ENCODE measurements at regions not wholly inside any gene's neighbourhood (a gene's known extent, or its start where the extent isn't known, plus 50 kb on each side); places are given as distances from the start of the nearest gene placed in this dataset.

GRCh38 chr12:65660096-65660495 is 164.2 kb upstream of the HMGA2 start:
- no peaks in the 10 kb centered on the region for H3K36me3 ChIP-seq
- H3K9me3 ChIP-seq, result no peaks in the 10 kb centered on the region
- H3K4me3 ChIP-seq, result no peak overlapping the region
- H3K27me3 ChIP-seq (ENCODE audit: low read depth), result peaks cover 30% of the 10 kb centered on the region
- no peak overlapping the region for H3K27ac ChIP-seq
- DNase-seq, result no peak
- no peak for TF ChIP-seq CTCF (IDR thresholded peaks at IDR 0.05)
- intact Hi-C loops (cut with DNase I), result no loop called here
- H3K4me1 ChIP-seq, result no peaks in the 10 kb centered on the region
- ATAC-seq, result no peak

GRCh38 chr12:65660836-65661235 is 163.4 kb upstream of the HMGA2 start:
- intact Hi-C loops (cut with DNase I), result no loop called here
- Histone ChIP-seq H3K9me3 (no peaks in the 10 kb centered on the region), H3K27ac (no peak overlapping the region), H3K27me3 (ENCODE audit: low read depth) (peaks cover 30% of the 10 kb centered on the region), H3K36me3 (no peaks in the 10 kb centered on the region), H3K4me3 (no peak overlapping the region), H3K4me1 (no peaks in the 10 kb centered on the region)
- TF ChIP-seq CTCF (IDR thresholded peaks at IDR 0.05), result no peak
- no peak for DNase-seq
- no peak for ATAC-seq

GRCh38 chr12:65662590-65662989 is 161.7 kb upstream of the HMGA2 start:
- H3K27me3 ChIP-seq (ENCODE audit: low read depth), result peaks cover 30% of the 10 kb centered on the region
- H3K4me1 ChIP-seq, result no peaks in the 10 kb centered on the region
- H3K36me3 ChIP-seq, result no peaks in the 10 kb centered on the region
- H3K9me3 ChIP-seq, result no peaks in the 10 kb centered on the region
- no peak overlapping the region for H3K4me3 ChIP-seq
- no peak for TF ChIP-seq CTCF (IDR thresholded peaks at IDR 0.05)
- intact Hi-C loops (cut with DNase I), result no loop called here
- no peak for DNase-seq
- H3K27ac ChIP-seq, result no peak overlapping the region
- no peak for ATAC-seq

- intact Hi-C loops (cut with DNase I), result no loop called here
These were observed 161.2 kb upstream of the HMGA2 start for GRCh38 chr12:65663097-65663496.

GRCh38 chr12:65663648-65664047 is 160.6 kb upstream of the HMGA2 start:
- intact Hi-C loops (cut with DNase I), result no loop called here
- ATAC-seq (no peak), DNase-seq (no peak)
- no peak overlapping the region for H3K4me3 ChIP-seq
- no peak for TF ChIP-seq CTCF (IDR thresholded peaks at IDR 0.05)
- H3K27ac ChIP-seq, result no peak overlapping the region
- no peaks in the 10 kb centered on the region for H3K9me3 ChIP-seq
- H3K36me3 ChIP-seq, result no peaks in the 10 kb centered on the region
- peaks cover 30% of the 10 kb centered on the region for H3K27me3 ChIP-seq (ENCODE audit: low read depth)
- no peaks in the 10 kb centered on the region for H3K4me1 ChIP-seq

More at GRCh38 chr12:65663097-65663496, 161.2 kb upstream of the HMGA2 start:
- H3K9me3 ChIP-seq, result no peaks in the 10 kb centered on the region
- peaks cover 30% of the 10 kb centered on the region for H3K27me3 ChIP-seq (ENCODE audit: low read depth)
- no peaks in the 10 kb centered on the region for H3K4me1 ChIP-seq
- no peak overlapping the region for H3K4me3 ChIP-seq
- DNase-seq (no peak), ATAC-seq (no peak)
- TF ChIP-seq CTCF (IDR thresholded peaks at IDR 0.05), result no peak
- no peak overlapping the region for H3K27ac ChIP-seq
- H3K36me3 ChIP-seq, result no peaks in the 10 kb centered on the region

- no peak for ATAC-seq
These were observed 159.5 kb upstream of the HMGA2 start for GRCh38 chr12:65664715-65665250.

More at GRCh38 chr12:65664715-65665250, 159.5 kb upstream of the HMGA2 start:
- no peak for TF ChIP-seq CTCF (IDR thresholded peaks at IDR 0.05)
- Histone ChIP-seq H3K4me3 (no peak overlapping the region), H3K4me1 (no peaks in the 10 kb centered on the region), H3K9me3 (no peaks in the 10 kb centered on the region), H3K27me3 (ENCODE audit: low read depth) (peaks cover 23% of the 10 kb centered on the region), H3K27ac (no peak overlapping the region), H3K36me3 (no peaks in the 10 kb centered on the region)
- intact Hi-C loops (cut with DNase I), result no loop called here
- DNase-seq, result no peak

Measured in lower lobe of right lung (tissue), 2 donors.